ENCODE measurements at regions not wholly inside any gene's neighbourhood (a gene's known extent, or its start where the extent isn't known, plus 50 kb on each side); places are given as distances from the start of the nearest gene placed in this dataset.

GRCh38 chr15:35195031-35195430, 109.9 kb upstream of the NANOGP8 start:
- TF ChIP-seq CTCF (IDR thresholded peaks at IDR 0.05; ENCODE audit: poor library complexity) (no peak), EZH2phosphoT487 (IDR thresholded peaks at IDR 0.05; ENCODE audit: low read depth, severe bottlenecking, unreplicated experiment) (no peak)
